K562 (cell line): ENCODE measurements at regions not wholly inside any gene's neighbourhood (a gene's known extent, or its start where the extent isn't known, plus 50 kb on each side); places are given as distances from the start of the nearest gene placed in this dataset.

Experiments
- ARID1B ChIP-seq: fragments of 450-650 bp; IDR thresholded peaks from 2 replicates; pipeline ENCODE4 v1.6.1; 2016; ENCODE audit warnings: antibody characterized with exemption, mild to moderate bottlenecking, inconsistent platforms
- ARNT ChIP-seq, 2 experiments: fragments of 450-650 bp; IDR thresholded peaks; 2 replicates each; pipeline ENCODE4 v1.6.1; 2016; ENCODE audit warnings: mild to moderate bottlenecking in 1 of 2
- BRD9 ChIP-seq: fragments of 450-650 bp; IDR thresholded peaks from 2 replicates; pipeline ENCODE4 v1.6.1; 2018; ENCODE audit warnings: low read depth; ENCODE audit not compliant: partially characterized antibody
- CC2D1A ChIP-seq: fragments of 450-650 bp; IDR thresholded peaks from 2 replicates; pipeline ENCODE4 v1.6.1; 2017; ENCODE audit warnings: mild to moderate bottlenecking
- CEBPB ChIP-seq: fragments of 450-650 bp; IDR thresholded peaks from 2 replicates; pipeline ENCODE4 v1.6.1; 2016; ENCODE audit warnings: missing genetic modification characterization, missing compliant biosample characterization
- CHCHD3 ChIP-seq: fragments of 250-450 bp; sonication (Bioruptor Pico); IDR thresholded peaks from 2 replicates; pipeline ENCODE4 v2.1.2; 2022; ENCODE audit warnings: mild to moderate bottlenecking
- GTF2F1 ChIP-seq: IDR thresholded peaks from 2 replicates; pipeline ENCODE4 v1.6.1; 2011; ENCODE audit warnings: low read depth, low read length, improper control_type of control experiment
- KAT7 ChIP-seq: sonication (generic); formaldehyde crosslinking; IDR thresholded peaks from 2 replicates; pipeline ENCODE4 v1.8.0; 2022; ENCODE audit warnings: missing genetic modification reagents, mild to moderate bottlenecking, borderline replicate concordance
- KDM1A ChIP-seq, 2 experiments: fragments of 450-650 bp; IDR thresholded peaks; 2 replicates each; pipeline ENCODE4 v1.6.1; 2016; ENCODE audit warnings: mild to moderate bottlenecking in 2 of 2
- LARP7 ChIP-seq: fragments of 450-650 bp; IDR thresholded peaks from 2 replicates; pipeline ENCODE4 v1.6.1; 2016
- MYBL2 ChIP-seq, 2 experiments: fragments of 450-650 bp in 1 of 2; sonication (generic) in 1 of 2; formaldehyde crosslinking in 1 of 2; IDR thresholded peaks; 2 replicates each; pipeline versions ENCODE4 v1.6.1 to v1.8.1; 2017 to 2022; ENCODE audit warnings: borderline replicate concordance in 1 of 2, inconsistent platforms in 1 of 2, low read depth in 1 of 2, mild to moderate bottlenecking in 1 of 2, missing genetic modification reagents in 1 of 2, moderate library complexity in 1 of 2
- POLR2G ChIP-seq: fragments of 200-400 bp; formaldehyde crosslinking; IDR thresholded peaks from 2 replicates; pipeline ENCODE4 v1.6.1; 2017; ENCODE audit warnings: low read depth, mild to moderate bottlenecking, antibody characterized with exemption, low read length, moderate library complexity
- RAD51 ChIP-seq: fragments of 450-650 bp; IDR thresholded peaks from 2 replicates; pipeline ENCODE4 v1.7.1; 2016; ENCODE audit warnings: low read depth, mild to moderate bottlenecking, borderline replicate concordance
- RCOR1 ChIP-seq, 2 experiments: IDR thresholded peaks; 2 replicates each; pipeline ENCODE4 v1.6.1; 2012; ENCODE audit warnings: low read depth in 2 of 2, low read length in 2 of 2, borderline replicate concordance in 1 of 2, improper control_type of control experiment in 1 of 2
- SIX5 ChIP-seq, 2 experiments: IDR thresholded peaks; 2 replicates each; pipeline ENCODE4 v1.6.1; 2011; ENCODE audit warnings: low read length in 2 of 2, borderline replicate concordance in 1 of 2, low read depth in 1 of 2, mild to moderate bottlenecking in 1 of 2, moderate library complexity in 1 of 2; ENCODE audit not compliant: insufficient read depth in 1 of 2
- SMARCE1 ChIP-seq: fragments of 450-650 bp; IDR thresholded peaks from 2 replicates; pipeline ENCODE4 v1.7.1; 2016; ENCODE audit warnings: mild to moderate bottlenecking
- TAL1 ChIP-seq: fragments of 450-650 bp; IDR thresholded peaks from 2 replicates; pipeline ENCODE4 v1.6.1; 2016; ENCODE audit warnings: mild to moderate bottlenecking
- YY1 ChIP-seq, 3 experiments: IDR thresholded peaks; 2 replicates each; pipeline ENCODE4 v1.6.1; 2011; ENCODE audit warnings: low read length in 2 of 3, mild to moderate bottlenecking in 2 of 3, moderate library complexity in 2 of 3, borderline replicate concordance in 1 of 3, control low read depth in 1 of 3, low read depth in 1 of 3; ENCODE audit not compliant: insufficient read depth in 3 of 3, insufficient replicate concordance in 2 of 3, control insufficient read depth in 1 of 3, insufficient read length in 1 of 3; ENCODE audit errors: extremely low read depth in 1 of 3
- ZEB2 ChIP-seq: fragments of 450-650 bp; IDR thresholded peaks from 2 replicates; pipeline ENCODE4 v1.6.1; 2016
- ZFX ChIP-seq: sonication (generic); formaldehyde crosslinking; IDR thresholded peaks from 2 replicates; pipeline ENCODE4 v1.8.0; 2022; ENCODE audit warnings: mild to moderate bottlenecking, missing genetic modification reagents, moderate library complexity
- TF ChIP-seq, protein P1 (sequence below), 2 experiments: fragments of 450-650 bp; formaldehyde crosslinking in 1 of 2; IDR thresholded peaks; 2 replicates each; pipeline versions ENCODE4 v1.4.0 to v1.6.1; 2014 to 2020; ENCODE audit warnings: mild to moderate bottlenecking in 2 of 2, borderline replicate concordance in 1 of 2, low read depth in 1 of 2

DNA sequence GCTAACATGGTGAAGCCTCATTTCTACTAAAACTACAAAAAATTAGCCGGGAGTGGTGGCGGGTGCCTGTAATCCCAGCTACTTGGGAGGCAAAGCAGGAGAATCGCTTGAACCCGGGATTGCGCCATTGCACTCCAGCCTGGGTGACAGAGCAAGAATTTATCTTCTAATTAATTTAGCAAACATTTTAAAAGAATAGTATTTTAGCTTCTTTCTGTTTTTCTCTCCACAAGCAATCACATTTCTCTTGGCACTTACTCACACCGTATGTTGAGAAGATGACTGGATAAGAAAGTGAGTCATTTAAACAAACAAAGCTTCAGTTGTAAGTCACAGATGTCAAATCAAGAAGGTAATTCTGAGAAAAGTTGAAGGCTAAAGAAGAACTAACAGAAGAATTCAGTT is 264.0 kb downstream of the ARL4A start (continued):
- TF ChIP-seq POLR2G (no peak), ARNT (IDR thresholded peaks at IDR 0.05) (peak in 1 of 2 experiments; percentile 58; a peak in 1 of 4 replicates), SIX5 (IDR thresholded peaks at IDR 0.05; ENCODE audit: borderline replicate concordance in 1 of 2, insufficient read depth in 1 of 2, low read depth in 1 of 2, low read length in 2 of 2) (no peak), CC2D1A (peak; percentile 71; the same call in 1 of the 2 replicates), KDM1A (IDR thresholded peaks at IDR 0.05) (peak; percentile 95 to 96), GTF2F1 (no peak), MYBL2 (IDR thresholded peaks at IDR 0.05; ENCODE audit: low read depth) (peak; percentile 55; the same call in 1 of the 2 replicates), MYBL2 (CRISPR knock-in tag; IDR thresholded peaks at IDR 0.05; ENCODE audit: borderline replicate concordance) (no peak), RCOR1 (IDR thresholded peaks at IDR 0.05; ENCODE audit: borderline replicate concordance in 1 of 2, low read depth in 2 of 2, low read length in 2 of 2) (peak in 1 of 2 experiments; percentile 84; a peak in 2 of 4 replicates), ZEB2 (peak; percentile 59; the same call in 1 of the 2 replicates), KAT7 (CRISPR knock-in tag) (no peak), CEBPB (tag) (peak; percentile 57), RAD51 (no peak), CHCHD3 (CRISPR knock-in tag) (no peak), SMARCE1 (peak; percentile 100), BRD9 (peak; percentile 29), ZFX (no peak), ARID1B (peak; percentile 95), YY1 (IDR thresholded peaks at IDR 0.05; ENCODE audit: borderline replicate concordance in 1 of 3, control insufficient read depth in 1 of 3, extremely low read depth in 1 of 3, insufficient read depth in 3 of 3, insufficient read length in 1 of 3, insufficient replicate concordance in 2 of 3, low read depth in 1 of 3, low read length in 2 of 3) (no peak), LARP7 (no peak), TAL1 (peak; percentile 49; the same call in 1 of the 2 replicates)
- TF ChIP-seq, protein P1, sequence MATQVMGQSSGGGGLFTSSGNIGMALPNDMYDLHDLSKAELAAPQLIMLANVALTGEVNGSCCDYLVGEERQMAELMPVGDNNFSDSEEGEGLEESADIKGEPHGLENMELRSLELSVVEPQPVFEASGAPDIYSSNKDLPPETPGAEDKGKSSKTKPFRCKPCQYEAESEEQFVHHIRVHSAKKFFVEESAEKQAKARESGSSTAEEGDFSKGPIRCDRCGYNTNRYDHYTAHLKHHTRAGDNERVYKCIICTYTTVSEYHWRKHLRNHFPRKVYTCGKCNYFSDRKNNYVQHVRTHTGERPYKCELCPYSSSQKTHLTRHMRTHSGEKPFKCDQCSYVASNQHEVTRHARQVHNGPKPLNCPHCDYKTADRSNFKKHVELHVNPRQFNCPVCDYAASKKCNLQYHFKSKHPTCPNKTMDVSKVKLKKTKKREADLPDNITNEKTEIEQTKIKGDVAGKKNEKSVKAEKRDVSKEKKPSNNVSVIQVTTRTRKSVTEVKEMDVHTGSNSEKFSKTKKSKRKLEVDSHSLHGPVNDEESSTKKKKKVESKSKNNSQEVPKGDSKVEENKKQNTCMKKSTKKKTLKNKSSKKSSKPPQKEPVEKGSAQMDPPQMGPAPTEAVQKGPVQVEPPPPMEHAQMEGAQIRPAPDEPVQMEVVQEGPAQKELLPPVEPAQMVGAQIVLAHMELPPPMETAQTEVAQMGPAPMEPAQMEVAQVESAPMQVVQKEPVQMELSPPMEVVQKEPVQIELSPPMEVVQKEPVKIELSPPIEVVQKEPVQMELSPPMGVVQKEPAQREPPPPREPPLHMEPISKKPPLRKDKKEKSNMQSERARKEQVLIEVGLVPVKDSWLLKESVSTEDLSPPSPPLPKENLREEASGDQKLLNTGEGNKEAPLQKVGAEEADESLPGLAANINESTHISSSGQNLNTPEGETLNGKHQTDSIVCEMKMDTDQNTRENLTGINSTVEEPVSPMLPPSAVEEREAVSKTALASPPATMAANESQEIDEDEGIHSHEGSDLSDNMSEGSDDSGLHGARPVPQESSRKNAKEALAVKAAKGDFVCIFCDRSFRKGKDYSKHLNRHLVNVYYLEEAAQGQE (IDR thresholded peaks at IDR 0.05; ENCODE audit: borderline replicate concordance): peak; percentile 31; the same call in 1 of the 2 replicates
- TF ChIP-seq, protein P1 (CRISPR knock-in tag; IDR thresholded peaks at IDR 0.05; ENCODE audit: low read depth): no peak
